ENCODE measurements at regions not wholly inside any gene's neighbourhood (a gene's known extent, or its start where the extent isn't known, plus 50 kb on each side); places are given as distances from the start of the nearest gene placed in this dataset.

- H3K9me3 ChIP-seq: no peaks in the 10 kb centered on the region
- intact Hi-C loops (cut with DNase I): no loop called here
- 63 to 80% methylated on average over 5 of the region's 5 CpGs for WGBS, 2 donors
- no peaks in the 10 kb centered on the region for H3K36me3 ChIP-seq
- H3K27ac ChIP-seq: no peak overlapping the region
- TF ChIP-seq CTCF (IDR thresholded peaks at IDR 0.05) (no peak), POLR2A (IDR thresholded peaks at IDR 0.05) (no peak)
- peaks cover 17 to 45% (median 37%) of the 10 kb centered on the region in 3 donors for H3K4me1 ChIP-seq
- H3K4me3 ChIP-seq: no peak overlapping the region
- H3K27me3 ChIP-seq: no peaks in the 10 kb centered on the region
- DNase-seq: no peak
Observed at GRCh38 chr11:8834379-8834778, 76.6 kb upstream of the AKIP1 start.

- H3K9me3 ChIP-seq: no peaks in the 10 kb centered on the region
- intact Hi-C loops (cut with DNase I): no loop called here
- H3K4me1 ChIP-seq: peaks cover 15 to 47% (median 35%) of the 10 kb centered on the region in 3 donors
- 65 to 75% methylated on average over 7 of the region's 7 CpGs for WGBS, 2 donors
- no peaks in the 10 kb centered on the region for H3K36me3 ChIP-seq
- no peak for DNase-seq
- TF ChIP-seq POLR2A (IDR thresholded peaks at IDR 0.05): no peak
- no peak for TF ChIP-seq CTCF (IDR thresholded peaks at IDR 0.05)
- H3K4me3 ChIP-seq: no peak overlapping the region
- H3K27me3 ChIP-seq: no peaks in the 10 kb centered on the region
- H3K27ac ChIP-seq: peak overlapping the region in 3 of 4 donors; percentile 49 to 68 (median 57)
Observed at GRCh38 chr11:8838248-8838647, 72.7 kb upstream of the AKIP1 start.

- Histone ChIP-seq H3K9me3 (no peaks in the 10 kb centered on the region), H3K27ac (peak overlapping the region in 3 of 4 donors; percentile 49 to 65 (median 60)), H3K4me3 (no peak overlapping the region), H3K4me1 (peaks cover 9 to 37% (median 24%) of the 10 kb centered on the region in 3 donors), H3K27me3 (no peaks in the 10 kb centered on the region), H3K36me3 (no peaks in the 10 kb centered on the region)
- no peak for TF ChIP-seq CTCF (IDR thresholded peaks at IDR 0.05)
- TF ChIP-seq POLR2A (IDR thresholded peaks at IDR 0.05): no peak
- intact Hi-C loops (cut with DNase I): no loop called here
- WGBS, 2 donors: 0 to 27% methylated on average over 1 of the region's 1 CpG
- DNase-seq: no peak
Observed at GRCh38 chr11:8839306-8839956, 71.6 kb upstream of the AKIP1 start.

GRCh38 chr11:8839957-8840945, 70.7 kb upstream of the AKIP1 start:
- intact Hi-C loops (cut with DNase I): no loop called here
- Histone ChIP-seq H3K27ac (peak overlapping the region in 3 of 4 donors; percentile 49 to 65 (median 60)), H3K9me3 (no peaks in the 10 kb centered on the region), H3K27me3 (no peaks in the 10 kb centered on the region), H3K4me1 (peaks cover 9 to 37% (median 24%) of the 10 kb centered on the region in 3 donors), H3K4me3 (no peak overlapping the region), H3K36me3 (no peaks in the 10 kb centered on the region)
- WGBS, 2 donors: 43 to 49% methylated on average over 5 to 8 of the region's 8 CpGs
- TF ChIP-seq CTCF (IDR thresholded peaks at IDR 0.05): no peak
- no peak for TF ChIP-seq POLR2A (IDR thresholded peaks at IDR 0.05)
- no peak for DNase-seq

GRCh38 chr11:8841899-8842298, 69.1 kb upstream of the AKIP1 start:
- Histone ChIP-seq H3K27me3 (no peaks in the 10 kb centered on the region), H3K36me3 (no peaks in the 10 kb centered on the region), H3K27ac (peak overlapping the region in 1 of 4 donors; percentile 30), H3K4me1 (peaks cover 9 to 37% (median 24%) of the 10 kb centered on the region in 3 donors), H3K4me3 (no peak overlapping the region), H3K9me3 (no peaks in the 10 kb centered on the region)
- no peak for DNase-seq
- intact Hi-C loops (cut with DNase I): no loop called here
- TF ChIP-seq POLR2A (IDR thresholded peaks at IDR 0.05): no peak
- no peak for TF ChIP-seq CTCF (IDR thresholded peaks at IDR 0.05)
- WGBS, 2 donors: 58 to 60% methylated on average over 7 of the region's 7 CpGs
